Ovary (tissue), 7 donors: ENCODE measurements at regions not wholly inside any gene's neighbourhood (a gene's known extent, or its start where the extent isn't known, plus 50 kb on each side); places are given as distances from the start of the nearest gene placed in this dataset.

ENCODE experiments used
- DNase-seq, 5 donors: peaks; one replicate each; pipeline ENCODE4 v3.0.0-alpha.2; 2019 to 2020
- H3K27ac ChIP-seq, 2 donors: fragments of 200-600 bp; one replicate each; pipeline versions ENCODE4 v1.5.1 to v1.8.0; 2019 to 2022
- H3K27me3 ChIP-seq: fragments of 200-600 bp; one replicate; pipeline ENCODE4 v1.8.0; 2022
- H3K36me3 ChIP-seq: fragments of 200-600 bp; sonication (generic); one replicate; pipeline ENCODE4 v1.5.1; 2019
- H3K4me1 ChIP-seq: one replicate; pipeline ENCODE4 v1.8.1; 2013; ENCODE audit warnings: mild to moderate bottlenecking, moderate library complexity; ENCODE audit not compliant: insufficient read depth
- H3K4me3 ChIP-seq: fragments of 200-600 bp; sonication (generic); one replicate; pipeline ENCODE4 v1.5.1; 2017
- H3K9me3 ChIP-seq, 2 donors: fragments of 200-600 bp in 1 of 2; sonication (generic) in 1 of 2; one replicate each; pipeline versions ENCODE4 v1.5.1 to v1.8.1; 2013 to 2019; ENCODE audit warnings: mild to moderate bottlenecking in 1 of 2, moderate library complexity in 1 of 2
- CTCF ChIP-seq, 3 donors: fragments of 450-650 bp in 2 of 3; fragments of 200-600 bp in 1 of 3; IDR thresholded peaks; one replicate each; pipeline versions ENCODE4 v1.5.1 to v1.8.0; 2016 to 2022; ENCODE audit warnings: antibody characterized with exemption in 3 of 3, mild to moderate bottlenecking in 1 of 3
- EP300 ChIP-seq: sonication (generic); formaldehyde crosslinking; IDR thresholded peaks from one replicate; pipeline ENCODE4 v1.6.1; 2017; ENCODE audit warnings: antibody characterized with exemption
- POLR2A ChIP-seq: fragments of 450-650 bp; IDR thresholded peaks from one replicate; pipeline ENCODE4 v1.6.1; 2017; ENCODE audit warnings: antibody characterized with exemption, mild to moderate bottlenecking, moderate library complexity
- WGBS, 3 donors: extraction: QIAGEN DNeasy Blood & Tissue Kit in 1 of 3; methylation state at CpG; one replicate each; pipeline versions ENCODE4 v1.1.5 to v1.1.7; 2013 to 2017; 5-methylcytosine and 5-hydroxymethylcytosine counted together
- intact Hi-C, 4 donors: fragments of 100-400 bp; cut with DNase I; formaldehyde crosslinking; loops; one replicate each; pipeline versions ENCODE4 v1.11.0 to v1.15.1; 2022 to 2023
- donor health status: DM: no; HTN: no; CAD: no; lungs with moderate emphysema.
- donor health status: DM: no; HTN: no; CAD: no.
- donor health status: Bipolar disorder and iron deficiency.
- donor health status: DM: no; HTN: no; CAD: no.
- donor health status: DM: yes; HTN: yes; CAD: no.

- no peak overlapping the region for H3K27ac ChIP-seq
- H3K27me3 ChIP-seq = no peaks in the 10 kb centered on the region
- no peak overlapping the region for H3K4me3 ChIP-seq
- H3K4me1 ChIP-seq = no peaks in the 10 kb centered on the region
- 90 to 93% (median 90%) methylated on average over 9 of the region's 9 CpGs for WGBS, 3 donors
- intact Hi-C loops = no loop called here
- no peak for DNase-seq
- TF ChIP-seq CTCF (IDR thresholded peaks at IDR 0.05) = no peak
- H3K9me3 ChIP-seq = no peaks in the 10 kb centered on the region
- H3K36me3 ChIP-seq = no peaks in the 10 kb centered on the region
Observed at GRCh38 chr2:161076936-161077335, 83.3 kb upstream of the TANK start.

- no peak for DNase-seq
- 69 to 77% (median 74%) methylated on average over 5 of the region's 5 CpGs for WGBS, 3 donors
Observed at GRCh38 chr2:161077367-161078210, 82.6 kb upstream of the TANK start.

GRCh38 chr2:161078211-161078539 lies 82.1 kb upstream of the TANK start:
- no peaks in the 10 kb centered on the region for H3K9me3 ChIP-seq
- no peak overlapping the region for H3K27ac ChIP-seq
- no peaks in the 10 kb centered on the region for H3K36me3 ChIP-seq
- DNase-seq = no peak
- H3K4me3 ChIP-seq = no peak overlapping the region
- H3K27me3 ChIP-seq = no peaks in the 10 kb centered on the region
- intact Hi-C loops = no loop called here
- no peak for TF ChIP-seq CTCF (IDR thresholded peaks at IDR 0.05)
- no peak for TF ChIP-seq POLR2A
- no peak for TF ChIP-seq EP300
- 85 to 98% (median 94%) methylated on average over 2 of the region's 2 CpGs for WGBS, 3 donors
- no peaks in the 10 kb centered on the region for H3K4me1 ChIP-seq

More at GRCh38 chr2:161077367-161078210, 82.6 kb upstream of the TANK start:
- TF ChIP-seq CTCF (IDR thresholded peaks at IDR 0.05) (no peak), POLR2A (no peak), EP300 (no peak)
- H3K9me3 ChIP-seq = no peaks in the 10 kb centered on the region
- no peak overlapping the region for H3K4me3 ChIP-seq
- intact Hi-C loops = no loop called here
- no peaks in the 10 kb centered on the region for H3K4me1 ChIP-seq
- H3K36me3 ChIP-seq = no peaks in the 10 kb centered on the region
- no peaks in the 10 kb centered on the region for H3K27me3 ChIP-seq
- no peak overlapping the region for H3K27ac ChIP-seq

- intact Hi-C loops = no loop called here
- 82 to 85% (median 84%) methylated on average over 2 of the region's 2 CpGs for WGBS, 3 donors
- TF ChIP-seq CTCF (IDR thresholded peaks at IDR 0.05) (no peak), EP300 (no peak), POLR2A (no peak)
Observed at GRCh38 chr2:161085149-161085548, 75.1 kb upstream of the TANK start.

More at GRCh38 chr2:161085149-161085548, 75.1 kb upstream of the TANK start:
- Histone ChIP-seq H3K4me3 (no peak overlapping the region), H3K4me1 (no peaks in the 10 kb centered on the region), H3K27me3 (no peaks in the 10 kb centered on the region), H3K36me3 (no peaks in the 10 kb centered on the region), H3K27ac (no peak overlapping the region), H3K9me3 (no peaks in the 10 kb centered on the region)
- DNase-seq = no peak
